ENCODE measurements at regions not wholly inside any gene's neighbourhood (a gene's known extent, or its start where the extent isn't known, plus 50 kb on each side); places are given as distances from the start of the nearest gene placed in this dataset.
"Not testable (repeated sequence)": the region's sequence is repeated elsewhere in the genome, so short reads cannot be mapped to it uniquely, and the experiment has no call there.

GRCh38 chr16:54985156-54985555 lies 54.5 kb downstream of the IRX5 start:
- WGBS = 91% methylated on average over 9 of the region's 9 CpGs
- Histone ChIP-seq H3K27ac (ENCODE audit: low read depth in 1 of 2, low read length in 1 of 2) (no peak overlapping the region), H3K27me3 (ENCODE audit: control insufficient read depth in 2 of 2, insufficient read depth in 1 of 2, low read length in 1 of 2) (no peaks in the 10 kb centered on the region), H3K4me1 (ENCODE audit: control insufficient read depth in 2 of 2, insufficient read depth in 2 of 2, low read length in 2 of 2) (no peaks in the 10 kb centered on the region), H3K4me3 (ENCODE audit: low read length in 2 of 2) (no peak overlapping the region), H3K9me3 (ENCODE audit: control insufficient read depth in 2 of 2, insufficient read depth in 1 of 2, low read length in 1 of 2) (no peaks in the 10 kb centered on the region), H3K36me3 (ENCODE audit: control insufficient read depth in 2 of 2, insufficient read depth in 2 of 2, low read length in 1 of 2) (no peaks in the 10 kb centered on the region)
- no peak for DNase-seq (ENCODE audit: low read depth in 6 of 9, low spot score in 9 of 9)

GRCh38 chr16:54985668-54986067 lies 55.0 kb downstream of the IRX5 start:
- Histone ChIP-seq H3K27me3 (ENCODE audit: control insufficient read depth in 2 of 2, insufficient read depth in 1 of 2, low read length in 1 of 2) (no peaks in the 10 kb centered on the region), H3K4me1 (ENCODE audit: control insufficient read depth in 2 of 2, insufficient read depth in 2 of 2, low read length in 2 of 2) (no peaks in the 10 kb centered on the region), H3K9me3 (ENCODE audit: control insufficient read depth in 2 of 2, insufficient read depth in 1 of 2, low read length in 1 of 2) (no peaks in the 10 kb centered on the region), H3K4me3 (ENCODE audit: low read length in 2 of 2) (no peak overlapping the region), H3K36me3 (ENCODE audit: control insufficient read depth in 2 of 2, insufficient read depth in 2 of 2, low read length in 1 of 2) (no peaks in the 10 kb centered on the region), H3K27ac (ENCODE audit: low read depth in 1 of 2, low read length in 1 of 2) (no peak overlapping the region)
- no peak for DNase-seq (ENCODE audit: low read depth in 6 of 9, low spot score in 9 of 9)
- 88% methylated on average over 3 of the region's 3 CpGs for WGBS

- WGBS = 97% methylated on average over 8 of the region's 8 CpGs
- Histone ChIP-seq H3K4me1 (ENCODE audit: control insufficient read depth in 2 of 2, insufficient read depth in 2 of 2, low read length in 2 of 2) (no peaks in the 10 kb centered on the region), H3K36me3 (ENCODE audit: control insufficient read depth in 2 of 2, insufficient read depth in 2 of 2, low read length in 1 of 2) (no peaks in the 10 kb centered on the region), H3K27me3 (ENCODE audit: control insufficient read depth in 2 of 2, insufficient read depth in 1 of 2, low read length in 1 of 2) (no peaks in the 10 kb centered on the region), H3K9me3 (ENCODE audit: control insufficient read depth in 2 of 2, insufficient read depth in 1 of 2, low read length in 1 of 2) (no peaks in the 10 kb centered on the region), H3K4me3 (ENCODE audit: low read length in 2 of 2) (no peak overlapping the region), H3K27ac (ENCODE audit: low read depth in 1 of 2, low read length in 1 of 2) (no peak overlapping the region)
- DNase-seq (ENCODE audit: low read depth in 6 of 9, low spot score in 9 of 9) = no peak
These were observed 55.7 kb downstream of the IRX5 start for GRCh38 chr16:54986409-54986808.

- 79% methylated on average over 14 of the region's 14 CpGs for WGBS
- no peak for DNase-seq (ENCODE audit: low read depth in 6 of 9, low spot score in 9 of 9)
- Histone ChIP-seq H3K27ac (ENCODE audit: low read depth in 1 of 2, low read length in 1 of 2) (no peak overlapping the region), H3K36me3 (ENCODE audit: control insufficient read depth in 2 of 2, insufficient read depth in 2 of 2, low read length in 1 of 2) (no peaks in the 10 kb centered on the region), H3K4me1 (ENCODE audit: control insufficient read depth in 2 of 2, insufficient read depth in 2 of 2, low read length in 2 of 2) (no peaks in the 10 kb centered on the region), H3K9me3 (ENCODE audit: control insufficient read depth in 2 of 2, insufficient read depth in 1 of 2, low read length in 1 of 2) (no peaks in the 10 kb centered on the region), H3K27me3 (ENCODE audit: control insufficient read depth in 2 of 2, insufficient read depth in 1 of 2, low read length in 1 of 2) (no peaks in the 10 kb centered on the region), H3K4me3 (ENCODE audit: low read length in 2 of 2) (no peak overlapping the region)
These were observed 56.4 kb downstream of the IRX5 start for GRCh38 chr16:54987081-54987480.

GRCh38 chr16:54991525-54991924 lies 60.9 kb downstream of the IRX5 start:
- Histone ChIP-seq H3K9me3 (ENCODE audit: control insufficient read depth in 2 of 2, insufficient read depth in 1 of 2, low read length in 1 of 2) (no peaks in the 10 kb centered on the region), H3K27ac (ENCODE audit: low read depth in 1 of 2, low read length in 1 of 2) (no peak overlapping the region), H3K4me1 (ENCODE audit: control insufficient read depth in 2 of 2, insufficient read depth in 2 of 2, low read length in 2 of 2) (no peaks in the 10 kb centered on the region), H3K4me3 (ENCODE audit: low read length in 2 of 2) (no peak overlapping the region), H3K27me3 (ENCODE audit: control insufficient read depth in 2 of 2, insufficient read depth in 1 of 2, low read length in 1 of 2) (no peaks in the 10 kb centered on the region), H3K36me3 (ENCODE audit: control insufficient read depth in 2 of 2, insufficient read depth in 2 of 2, low read length in 1 of 2) (no peaks in the 10 kb centered on the region)
- no peak for DNase-seq (ENCODE audit: low read depth in 6 of 9, low spot score in 9 of 9)
- 84% methylated on average over 3 of the region's 3 CpGs for WGBS

- DNase-seq (ENCODE audit: low read depth in 6 of 9, low spot score in 9 of 9); H3K27ac ChIP-seq (ENCODE audit: low read depth in 1 of 2, low read length in 1 of 2); H3K36me3 ChIP-seq (ENCODE audit: control insufficient read depth in 2 of 2, insufficient read depth in 2 of 2, low read length in 1 of 2); H3K27me3 ChIP-seq (ENCODE audit: control insufficient read depth in 2 of 2, insufficient read depth in 1 of 2, low read length in 1 of 2); H3K4me3 ChIP-seq (ENCODE audit: low read length in 2 of 2); H3K9me3 ChIP-seq (ENCODE audit: control insufficient read depth in 2 of 2, insufficient read depth in 1 of 2, low read length in 1 of 2); H3K4me1 ChIP-seq (ENCODE audit: control insufficient read depth in 2 of 2, insufficient read depth in 2 of 2, low read length in 2 of 2): not testable (repeated sequence)
- WGBS = 84% methylated on average over 4 of the region's 4 CpGs
These were observed 61.3 kb downstream of the IRX5 start for GRCh38 chr16:54991946-54992345.

GRCh38 chr16:54993106-54993895 lies 62.6 kb downstream of the IRX5 start:
- Histone ChIP-seq H3K4me1 (ENCODE audit: control insufficient read depth in 2 of 2, insufficient read depth in 2 of 2, low read length in 2 of 2) (no peaks in the 10 kb centered on the region), H3K4me3 (ENCODE audit: low read length in 2 of 2) (no peak overlapping the region), H3K27ac (ENCODE audit: low read depth in 1 of 2, low read length in 1 of 2) (no peak overlapping the region), H3K36me3 (ENCODE audit: control insufficient read depth in 2 of 2, insufficient read depth in 2 of 2, low read length in 1 of 2) (no peaks in the 10 kb centered on the region), H3K27me3 (ENCODE audit: control insufficient read depth in 2 of 2, insufficient read depth in 1 of 2, low read length in 1 of 2) (no peaks in the 10 kb centered on the region), H3K9me3 (ENCODE audit: control insufficient read depth in 2 of 2, insufficient read depth in 1 of 2, low read length in 1 of 2) (no peaks in the 10 kb centered on the region)
- 81% methylated on average over 2 of the region's 2 CpGs for WGBS
- DNase-seq (ENCODE audit: low read depth in 6 of 9, low spot score in 9 of 9) = no peak

- no peaks in the 10 kb centered on the region for H3K4me1 ChIP-seq (ENCODE audit: control insufficient read depth in 2 of 2, insufficient read depth in 2 of 2, low read length in 2 of 2)
- no peak overlapping the region for H3K27ac ChIP-seq (ENCODE audit: low read depth in 1 of 2, low read length in 1 of 2)
- no peaks in the 10 kb centered on the region for H3K9me3 ChIP-seq (ENCODE audit: control insufficient read depth in 2 of 2, insufficient read depth in 1 of 2, low read length in 1 of 2)
- DNase-seq (ENCODE audit: low read depth in 6 of 9, low spot score in 9 of 9) = no peak
- no peak overlapping the region for H3K4me3 ChIP-seq (ENCODE audit: low read length in 2 of 2)
- H3K27me3 ChIP-seq (ENCODE audit: control insufficient read depth in 2 of 2, insufficient read depth in 1 of 2, low read length in 1 of 2) = peaks cover 0 to 2% of the 10 kb centered on the region in 2 donors
- H3K36me3 ChIP-seq (ENCODE audit: control insufficient read depth in 2 of 2, insufficient read depth in 2 of 2, low read length in 1 of 2) = no peaks in the 10 kb centered on the region
- 73% methylated on average over 7 of the region's 7 CpGs for WGBS
These were observed 65.5 kb downstream of the IRX5 start for GRCh38 chr16:54996186-54996585.

GRCh38 chr16:54998834-54999233 lies 68.2 kb downstream of the IRX5 start:
- H3K4me1 ChIP-seq (ENCODE audit: control insufficient read depth in 2 of 2, insufficient read depth in 2 of 2, low read length in 2 of 2) = no peaks in the 10 kb centered on the region
- peaks cover 0 to 2% of the 10 kb centered on the region in 2 donors for H3K27me3 ChIP-seq (ENCODE audit: control insufficient read depth in 2 of 2, insufficient read depth in 1 of 2, low read length in 1 of 2)
- no peaks in the 10 kb centered on the region for H3K9me3 ChIP-seq (ENCODE audit: control insufficient read depth in 2 of 2, insufficient read depth in 1 of 2, low read length in 1 of 2)
- H3K27ac ChIP-seq (ENCODE audit: low read depth in 1 of 2, low read length in 1 of 2) = no peak overlapping the region
- no peak overlapping the region for H3K4me3 ChIP-seq (ENCODE audit: low read length in 2 of 2)
- DNase-seq (ENCODE audit: low read depth in 6 of 9, low spot score in 9 of 9) = no peak
- no peaks in the 10 kb centered on the region for H3K36me3 ChIP-seq (ENCODE audit: control insufficient read depth in 2 of 2, insufficient read depth in 2 of 2, low read length in 1 of 2)
- WGBS = 76% methylated on average over 1 of the region's 1 CpG
